GM19438 (cell line): ENCODE measurements at regions not wholly inside any gene's neighbourhood (a gene's known extent, or its start where the extent isn't known, plus 50 kb on each side); places are given as distances from the start of the nearest gene placed in this dataset.
"Not testable (repeated sequence)": the region's sequence is repeated elsewhere in the genome, so short reads cannot be mapped to it uniquely, and the experiment has no call there.

Experiments used
- ATAC-seq: cut with Tn5 transposase; IDR thresholded peaks from one replicate; pipeline ENCODE4 v1.9.1; 2021; ENCODE audit warnings: low read depth; ENCODE audit not compliant: unreplicated experiment

- ATAC-seq: not testable (repeated sequence)
Measured at GRCh38 chr2:87500951-87501350, 246.9 kb upstream of the PLGLB2 start.

- not testable (repeated sequence) for ATAC-seq
Measured at GRCh38 chr2:87502948-87503347, 244.9 kb upstream of the PLGLB2 start.

GRCh38 chr2:87505239-87505638, 242.6 kb upstream of the PLGLB2 start:
- ATAC-seq: not testable (repeated sequence)

- ATAC-seq: not testable (repeated sequence)
Measured at GRCh38 chr2:87505909-87506308, 242.0 kb upstream of the PLGLB2 start.

GRCh38 chr2:87507378-87508348, 240.2 kb upstream of the PLGLB2 start:
- not testable (repeated sequence) for ATAC-seq

GRCh38 chr2:87511195-87511778, 236.6 kb upstream of the PLGLB2 start:
- ATAC-seq: not testable (repeated sequence)

GRCh38 chr2:87512864-87513530, 234.9 kb upstream of the PLGLB2 start:
- ATAC-seq: not testable (repeated sequence)

GRCh38 chr2:87514034-87514433, 233.9 kb upstream of the PLGLB2 start:
- peak; percentile 68 for ATAC-seq

GRCh38 chr2:87514515-87514914, 233.4 kb upstream of the PLGLB2 start:
- not testable (repeated sequence) for ATAC-seq

GRCh38 chr2:87515226-87515625, 232.7 kb upstream of the PLGLB2 start:
- ATAC-seq: not testable (repeated sequence)

GRCh38 chr2:87515875-87516274, 232.0 kb upstream of the PLGLB2 start:
- ATAC-seq: not testable (repeated sequence)

- not testable (repeated sequence) for ATAC-seq
Measured at GRCh38 chr2:87516369-87516967, 231.4 kb upstream of the PLGLB2 start.

GRCh38 chr2:87517438-87517837, 230.4 kb upstream of the PLGLB2 start:
- not testable (repeated sequence) for ATAC-seq

- ATAC-seq: not testable (repeated sequence)
Measured at GRCh38 chr2:87518066-87518465, 229.8 kb upstream of the PLGLB2 start.

GRCh38 chr2:87518547-87518946, 229.3 kb upstream of the PLGLB2 start:
- not testable (repeated sequence) for ATAC-seq

GRCh38 chr2:87519158-87520011, 228.5 kb upstream of the PLGLB2 start:
- ATAC-seq: not testable (repeated sequence)

- ATAC-seq: peak; percentile 75
Measured at GRCh38 chr2:87521057-87521456, 226.8 kb upstream of the PLGLB2 start.

GRCh38 chr2:87521489-87521888, 226.4 kb upstream of the PLGLB2 start:
- not testable (repeated sequence) for ATAC-seq

- not testable (repeated sequence) for ATAC-seq
Measured at GRCh38 chr2:87524619-87525188, 223.2 kb upstream of the PLGLB2 start.
